GM12865 (cell line): ENCODE measurements at regions not wholly inside any gene's neighbourhood (a gene's known extent, or its start where the extent isn't known, plus 50 kb on each side); places are given as distances from the start of the nearest gene placed in this dataset.

Source experiments
- DNase-seq: peaks from one replicate; pipeline ENCODE4 v3.0.0; 2010; ENCODE audit warnings: low read depth
- H3K4me3 ChIP-seq: 2 replicates; pipeline ENCODE4 v1.5.1; 2011; ENCODE audit warnings: mild to moderate bottlenecking, low read depth, low read length, control low read depth
- TF ChIP-seq, protein P1 (sequence below): IDR thresholded peaks from 2 replicates; pipeline ENCODE4 v1.5.1; 2011; ENCODE audit warnings: low read length, control low read depth, low read depth, inconsistent platforms; ENCODE audit not compliant: insufficient read depth; ENCODE audit errors: missing control alignments

DNA sequence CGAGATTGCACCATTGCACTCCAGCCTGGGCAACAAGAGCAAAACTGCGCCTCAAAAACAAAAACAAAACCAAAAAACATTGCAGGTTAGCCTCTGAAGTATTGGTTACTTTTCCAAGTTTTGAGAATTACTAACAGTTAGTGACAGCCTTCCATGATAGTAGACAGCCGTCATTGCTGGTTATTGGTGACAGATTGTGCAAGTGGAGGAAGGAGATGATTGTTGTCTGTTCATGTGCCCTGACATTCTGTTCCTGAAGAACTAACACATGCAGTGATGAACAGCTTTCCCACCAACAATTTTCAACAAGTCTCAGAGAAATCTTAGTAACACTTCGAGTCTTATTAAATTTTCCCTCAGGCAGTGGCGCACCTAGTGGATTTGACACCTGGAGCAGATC, 89.3 kb upstream of the NAP1L1 start:
- TF ChIP-seq, protein P1, sequence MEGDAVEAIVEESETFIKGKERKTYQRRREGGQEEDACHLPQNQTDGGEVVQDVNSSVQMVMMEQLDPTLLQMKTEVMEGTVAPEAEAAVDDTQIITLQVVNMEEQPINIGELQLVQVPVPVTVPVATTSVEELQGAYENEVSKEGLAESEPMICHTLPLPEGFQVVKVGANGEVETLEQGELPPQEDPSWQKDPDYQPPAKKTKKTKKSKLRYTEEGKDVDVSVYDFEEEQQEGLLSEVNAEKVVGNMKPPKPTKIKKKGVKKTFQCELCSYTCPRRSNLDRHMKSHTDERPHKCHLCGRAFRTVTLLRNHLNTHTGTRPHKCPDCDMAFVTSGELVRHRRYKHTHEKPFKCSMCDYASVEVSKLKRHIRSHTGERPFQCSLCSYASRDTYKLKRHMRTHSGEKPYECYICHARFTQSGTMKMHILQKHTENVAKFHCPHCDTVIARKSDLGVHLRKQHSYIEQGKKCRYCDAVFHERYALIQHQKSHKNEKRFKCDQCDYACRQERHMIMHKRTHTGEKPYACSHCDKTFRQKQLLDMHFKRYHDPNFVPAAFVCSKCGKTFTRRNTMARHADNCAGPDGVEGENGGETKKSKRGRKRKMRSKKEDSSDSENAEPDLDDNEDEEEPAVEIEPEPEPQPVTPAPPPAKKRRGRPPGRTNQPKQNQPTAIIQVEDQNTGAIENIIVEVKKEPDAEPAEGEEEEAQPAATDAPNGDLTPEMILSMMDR, result no peak
- no peak for DNase-seq
- no peak overlapping the region for H3K4me3 ChIP-seq

DNA sequence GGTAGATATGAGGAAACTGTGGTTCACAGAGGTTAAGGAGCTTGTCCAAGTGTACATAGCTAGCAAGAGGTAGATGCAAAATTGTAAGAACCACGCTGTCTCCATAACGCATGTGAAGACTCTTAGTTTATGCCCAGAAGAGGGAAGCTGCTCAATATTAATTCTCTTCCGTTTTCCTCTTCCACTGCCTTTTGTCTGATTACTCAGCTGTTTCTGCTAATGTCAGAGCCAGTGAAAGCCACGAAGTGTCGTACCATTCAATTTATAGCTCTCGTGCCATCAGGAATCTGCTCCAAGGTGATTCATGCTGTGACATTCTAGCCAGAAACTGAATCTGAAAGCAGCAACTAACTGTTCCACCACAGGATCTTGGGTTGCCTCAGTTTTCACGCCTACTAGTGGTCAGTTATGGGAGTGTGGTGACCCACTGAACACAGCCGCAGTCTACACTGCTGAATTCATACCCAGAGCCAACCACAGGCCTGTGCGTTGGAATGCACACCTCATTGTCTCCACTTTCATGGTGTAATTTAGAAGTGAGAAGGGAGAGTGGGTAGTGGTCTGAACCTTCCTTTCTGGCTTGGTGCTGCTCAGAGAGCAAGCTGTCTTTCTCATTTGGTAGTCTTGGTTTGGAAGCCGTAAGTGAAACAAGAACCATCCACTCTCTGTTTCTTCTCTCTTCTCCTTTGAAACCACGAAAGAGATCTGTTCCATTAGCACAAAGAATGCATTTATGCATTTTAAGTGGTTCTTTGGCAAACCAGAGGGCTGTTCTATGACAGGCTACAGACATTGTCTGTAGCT, 74.2 kb upstream of the NAP1L1 start:
- peak; percentile 95 for DNase-seq
- TF ChIP-seq, protein P1, result peak; percentile 79
- peak overlapping the region; percentile 19 for H3K4me3 ChIP-seq

DNA sequence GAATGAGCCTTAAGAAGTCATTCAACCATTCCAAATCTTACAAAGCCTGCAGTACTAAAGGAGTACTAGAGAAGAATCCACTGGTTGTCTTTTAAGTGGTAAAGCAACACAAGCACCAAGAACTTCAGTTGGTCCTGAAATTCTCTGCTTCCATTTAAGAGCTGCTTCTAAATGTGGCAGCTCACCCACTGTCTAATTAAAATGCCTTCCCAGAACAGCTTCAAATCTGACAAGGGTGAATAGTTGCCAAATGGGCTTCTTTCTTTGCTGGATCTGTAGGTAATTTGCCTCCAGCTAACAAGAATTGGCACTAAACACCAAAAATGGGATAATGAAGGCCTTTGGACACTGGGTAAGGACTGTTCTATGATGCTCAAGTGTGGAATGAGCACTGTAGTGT, 72.2 kb upstream of the NAP1L1 start:
- H3K4me3 ChIP-seq, result no peak overlapping the region
- TF ChIP-seq, protein P1, result no peak
- no peak for DNase-seq

DNA sequence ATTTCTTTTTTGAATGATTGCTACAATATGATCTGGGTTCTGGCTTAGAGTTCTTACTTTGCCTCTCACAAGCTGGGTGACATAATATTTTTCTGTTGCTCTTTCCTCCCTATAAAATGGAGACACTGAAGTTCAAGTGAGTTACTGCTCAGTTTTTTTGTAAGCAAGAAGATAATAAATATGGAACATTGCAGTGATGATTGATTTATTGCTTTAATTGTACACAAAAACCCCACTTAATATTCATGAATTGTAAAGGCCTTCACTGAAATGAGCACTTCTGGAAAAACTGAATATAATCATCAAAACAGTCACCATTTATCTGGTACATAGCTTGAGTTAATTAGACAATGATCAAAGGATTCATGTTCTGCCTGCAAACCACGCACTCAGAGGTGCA, 71.8 kb upstream of the NAP1L1 start:
- TF ChIP-seq, protein P1, result no peak
- no peak for DNase-seq
- no peak overlapping the region for H3K4me3 ChIP-seq

DNA sequence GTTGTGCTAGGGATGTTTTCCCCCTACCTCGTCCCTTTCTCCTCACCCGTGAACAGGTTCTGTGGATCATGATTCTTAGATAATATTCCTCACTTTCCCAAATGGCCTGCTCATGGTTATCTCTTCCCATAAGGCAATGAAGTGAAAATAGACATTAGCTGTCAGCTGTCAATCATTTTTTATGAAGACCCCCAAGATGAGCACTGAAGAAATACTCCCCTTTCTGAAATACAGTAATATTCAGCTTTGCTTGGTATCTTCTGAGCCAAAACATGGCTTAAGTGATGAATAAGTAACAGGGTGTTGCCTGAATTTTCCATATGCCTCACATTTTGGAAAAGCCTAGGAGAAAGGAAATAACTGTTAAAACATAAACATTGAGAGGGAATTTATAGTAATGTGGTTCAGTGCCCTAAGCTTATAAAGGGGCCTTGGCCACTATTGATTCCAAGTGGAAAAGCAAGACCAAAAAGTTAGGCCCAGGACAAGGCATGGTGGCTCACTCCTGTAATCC, 70.7 kb upstream of the NAP1L1 start:
- TF ChIP-seq, protein P1, result no peak
- H3K4me3 ChIP-seq, result no peak overlapping the region
- DNase-seq, result no peak

DNA sequence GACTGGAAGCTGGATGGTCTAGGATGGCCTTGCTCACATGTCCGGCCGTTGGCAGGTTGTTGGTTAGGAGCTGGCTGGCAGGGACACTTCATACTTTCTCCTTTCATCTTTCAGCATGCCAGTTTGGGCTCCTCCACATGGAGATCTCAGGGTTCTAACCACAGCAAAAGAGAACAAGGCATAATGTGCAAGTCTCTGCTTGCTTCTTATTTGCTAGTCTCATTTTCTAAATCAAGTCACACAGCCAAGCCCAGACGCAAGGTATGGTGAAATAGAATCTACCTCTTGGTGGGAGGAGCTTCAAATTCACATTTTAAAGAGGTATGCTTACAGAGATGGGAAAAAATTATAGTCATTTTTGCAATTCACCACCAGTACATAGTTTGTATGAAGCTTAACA, 69.1 kb upstream of the NAP1L1 start:
- TF ChIP-seq, protein P1, result no peak
- DNase-seq, result peak; percentile 18
- H3K4me3 ChIP-seq, result no peak overlapping the region
